Fibroblast of skin of back (primary cell): ENCODE measurements at regions not wholly inside any gene's neighbourhood (a gene's known extent, or its start where the extent isn't known, plus 50 kb on each side); places are given as distances from the start of the nearest gene placed in this dataset.
A peak's percentile ranks its signal among the peaks of the same experiment; 100 is the strongest.

Experiments used
- DNase-seq: peaks from one replicate; pipeline ENCODE4 v3.0.0-alpha.2; 2013

- no peak for DNase-seq
Measured at GRCh38 chr4:183763990-183764754, 105.1 kb downstream of the TRAPPC11 start.

GRCh38 chr4:183765251-183765911 lies 106.3 kb downstream of the TRAPPC11 start:
- no peak for DNase-seq

- no peak for DNase-seq
Measured at GRCh38 chr4:183766140-183766539, 107.0 kb downstream of the TRAPPC11 start.

GRCh38 chr4:183770906-183771305 lies 111.8 kb downstream of the TRAPPC11 start:
- DNase-seq, result no peak

GRCh38 chr4:183772361-183772760 lies 113.3 kb downstream of the TRAPPC11 start:
- DNase-seq, result no peak

GRCh38 chr4:183773790-183774189 lies 114.7 kb downstream of the TRAPPC11 start:
- no peak for DNase-seq

- DNase-seq, result no peak
Measured at GRCh38 chr4:183783306-183783705, 121.8 kb upstream of the STOX2 start.

GRCh38 chr4:183783991-183784553 lies 121.0 kb upstream of the STOX2 start:
- DNase-seq, result peak; percentile 8

DNA sequence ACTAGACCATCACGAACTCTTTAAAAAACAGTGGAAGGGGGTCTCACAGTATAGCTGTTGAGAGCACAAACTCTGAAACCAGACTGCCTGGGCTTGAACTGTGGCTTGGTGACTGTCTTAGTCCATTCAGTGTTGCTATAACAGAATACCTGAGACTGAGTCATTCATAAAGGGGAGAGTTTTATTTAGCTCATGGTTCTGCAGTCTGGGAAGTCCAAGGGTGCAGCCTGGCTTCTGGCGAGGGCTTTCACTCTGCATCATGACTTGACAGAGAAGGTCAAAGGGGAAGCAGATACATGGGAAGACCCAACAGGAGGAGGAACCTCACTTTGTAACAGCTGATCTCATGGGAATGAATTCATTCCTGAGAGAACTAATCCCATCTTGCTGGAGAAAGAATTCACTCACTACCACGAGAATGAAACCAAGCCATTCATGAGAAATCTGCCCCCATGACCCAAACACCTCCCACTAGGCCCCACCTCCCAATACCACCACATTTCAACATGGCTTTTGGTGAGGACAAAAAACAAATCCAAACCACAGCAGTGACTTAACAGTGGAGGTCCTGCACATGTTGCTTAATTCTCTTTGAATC lies 116.7 kb upstream of the STOX2 start:
- DNase-seq, result no peak

DNA sequence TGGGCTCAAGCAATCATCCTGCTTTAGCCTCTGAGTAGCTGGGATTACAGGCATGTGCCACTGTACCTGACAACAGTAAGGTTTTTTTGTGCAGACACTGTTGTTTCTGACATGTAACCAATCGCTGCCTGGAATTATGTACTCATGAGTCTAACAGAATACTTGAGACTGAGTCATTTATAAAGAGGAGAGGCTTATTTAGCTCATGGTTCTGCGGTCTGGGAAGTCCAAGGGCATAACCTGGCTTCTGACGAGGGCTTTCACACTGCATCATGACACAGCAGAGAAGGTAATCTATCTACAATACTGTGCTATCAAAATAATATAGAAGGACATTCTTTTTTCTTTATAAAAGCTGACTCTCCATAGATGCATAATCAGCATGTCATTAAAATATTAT lies 115.5 kb upstream of the STOX2 start:
- DNase-seq, result no peak

GRCh38 chr4:183790661-183791060 lies 114.4 kb upstream of the STOX2 start:
- DNase-seq, result no peak

GRCh38 chr4:183797011-183797444 lies 108.1 kb upstream of the STOX2 start:
- no peak for DNase-seq

DNA sequence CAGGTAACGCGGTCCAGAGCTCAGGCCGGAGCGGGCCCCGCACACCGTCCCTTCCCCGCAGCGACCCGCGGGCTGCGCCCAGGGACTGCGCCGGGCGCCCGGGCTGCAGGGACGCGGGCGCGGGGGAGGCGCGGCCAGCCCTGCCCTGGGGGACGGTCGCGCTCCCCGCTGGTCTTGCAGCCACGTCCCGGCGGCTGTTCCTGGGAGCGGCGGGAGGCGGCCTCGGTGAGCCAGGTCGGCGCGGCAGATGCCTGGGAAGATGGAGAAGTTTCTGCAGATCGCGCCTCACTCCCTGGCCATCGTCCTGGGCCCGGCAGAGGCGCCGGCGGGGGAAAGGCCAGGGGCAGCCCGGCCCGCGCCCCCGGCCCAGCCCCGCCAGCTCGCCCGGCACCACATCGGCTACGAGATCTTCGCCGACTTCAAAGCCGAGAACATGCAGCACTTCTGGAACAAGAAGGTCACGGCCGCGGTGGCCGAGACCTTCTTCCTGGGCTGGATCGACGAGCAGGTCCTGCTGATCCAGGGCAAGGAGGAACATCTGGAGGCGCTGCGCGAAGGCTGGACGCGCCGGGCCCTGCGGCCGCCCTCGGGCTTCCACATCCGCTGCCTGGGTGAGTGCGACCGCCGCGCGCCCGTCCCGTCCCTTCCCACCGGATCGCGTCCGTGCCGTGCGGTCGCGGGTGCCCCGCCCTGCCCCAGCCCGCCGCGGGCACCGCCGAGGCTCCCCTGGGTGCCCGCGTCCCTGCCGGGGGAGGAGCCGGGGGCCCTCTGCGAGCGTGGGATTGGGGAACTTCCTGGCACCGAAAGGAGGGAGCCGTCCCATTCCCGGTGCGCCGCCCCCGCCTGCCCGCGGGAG lies 107.4 kb upstream of the STOX2 start:
- peak; percentile 23 for DNase-seq

- DNase-seq, result no peak
Measured at GRCh38 chr4:183798301-183799253, 106.5 kb upstream of the STOX2 start.

DNA sequence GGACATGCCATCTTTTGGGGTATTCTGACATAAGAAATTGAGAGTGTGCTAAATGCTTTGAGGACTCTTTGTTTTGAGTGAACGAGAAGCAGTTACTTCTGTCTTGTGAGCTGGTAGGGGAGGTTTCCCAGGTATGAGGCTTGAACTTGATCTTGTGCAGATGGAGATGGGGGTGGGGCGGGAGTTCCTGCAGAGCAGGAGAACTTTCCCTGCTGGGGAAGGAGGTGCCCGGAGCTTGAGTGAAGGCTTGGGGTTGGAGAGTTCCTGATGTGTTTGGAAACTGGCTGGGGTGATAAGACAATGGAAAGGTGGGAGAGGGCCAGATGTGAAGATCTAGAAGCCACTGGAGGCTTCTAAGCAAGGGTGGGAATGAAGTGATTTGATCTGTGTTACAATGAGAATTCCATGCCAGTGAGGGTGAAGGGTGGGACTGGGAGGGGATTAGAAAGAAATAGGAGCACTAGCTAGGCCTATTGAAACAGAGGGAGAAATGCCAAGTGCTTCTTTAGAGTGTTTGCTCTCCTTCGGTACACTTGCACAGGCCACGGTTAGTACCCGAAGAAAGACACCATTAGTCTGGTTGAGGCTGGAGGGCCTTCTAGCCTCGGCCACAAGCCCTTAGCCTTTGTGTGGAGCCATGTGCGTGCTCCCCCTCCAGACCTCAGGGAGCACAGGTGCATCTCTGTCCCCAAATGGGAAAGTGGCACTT lies 103.5 kb upstream of the STOX2 start:
- no peak for DNase-seq

DNA sequence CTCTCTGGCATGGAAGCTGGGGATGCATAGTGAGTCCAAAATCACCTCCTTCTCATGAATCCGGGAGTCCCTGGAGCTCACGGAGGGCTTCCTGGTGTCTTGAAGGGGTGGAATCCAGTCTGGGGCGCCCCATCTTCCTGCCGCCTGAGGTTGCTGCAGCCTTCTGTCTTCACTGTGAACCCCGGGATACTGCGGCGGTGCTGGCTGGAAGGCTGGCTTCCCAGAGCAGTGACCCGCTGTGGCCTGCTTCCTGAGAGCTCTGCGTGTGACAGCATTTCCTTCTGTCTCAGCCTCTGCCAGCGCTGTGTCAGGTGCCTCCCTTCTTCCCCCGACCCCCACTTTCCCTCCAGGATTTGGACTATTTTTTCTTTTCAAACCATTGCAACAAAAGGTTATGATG lies 98.8 kb upstream of the STOX2 start:
- DNase-seq, result no peak

DNA sequence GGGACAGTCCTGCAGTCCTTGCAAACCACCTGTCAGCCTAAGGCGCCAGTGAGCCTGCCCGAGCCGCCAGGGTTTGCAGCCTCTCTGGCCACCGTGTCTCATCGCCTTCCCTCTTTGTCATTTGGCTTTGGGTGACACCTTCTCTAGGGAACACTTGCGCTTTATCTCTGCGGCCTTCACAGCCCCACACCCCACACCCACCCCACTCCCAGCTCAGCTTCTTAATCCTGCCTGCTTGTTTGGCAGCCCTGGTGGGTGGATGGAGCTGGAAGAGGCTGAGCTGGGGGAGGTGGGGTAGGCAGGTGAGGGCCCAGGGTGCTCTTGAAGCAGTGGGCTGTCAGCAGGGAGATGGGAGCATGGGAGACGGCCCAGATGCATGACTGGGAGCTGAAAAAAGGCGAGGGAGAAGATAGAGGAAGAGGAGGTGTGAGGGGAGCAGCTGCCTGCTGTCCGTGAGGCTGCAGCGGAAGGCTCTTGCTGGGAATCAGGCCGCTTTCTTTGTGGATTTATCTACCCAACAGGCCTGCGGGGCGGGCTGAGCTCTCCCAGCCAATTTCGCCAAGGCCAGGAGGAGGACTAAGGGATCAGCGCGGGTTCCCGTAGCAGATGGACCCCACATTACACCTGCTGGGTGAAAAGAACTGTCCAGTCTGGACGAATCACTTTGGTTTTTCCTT lies 97.5 kb upstream of the STOX2 start:
- DNase-seq, result no peak

- DNase-seq, result no peak
Measured at GRCh38 chr4:183808097-183808456, 97.0 kb upstream of the STOX2 start.

DNA sequence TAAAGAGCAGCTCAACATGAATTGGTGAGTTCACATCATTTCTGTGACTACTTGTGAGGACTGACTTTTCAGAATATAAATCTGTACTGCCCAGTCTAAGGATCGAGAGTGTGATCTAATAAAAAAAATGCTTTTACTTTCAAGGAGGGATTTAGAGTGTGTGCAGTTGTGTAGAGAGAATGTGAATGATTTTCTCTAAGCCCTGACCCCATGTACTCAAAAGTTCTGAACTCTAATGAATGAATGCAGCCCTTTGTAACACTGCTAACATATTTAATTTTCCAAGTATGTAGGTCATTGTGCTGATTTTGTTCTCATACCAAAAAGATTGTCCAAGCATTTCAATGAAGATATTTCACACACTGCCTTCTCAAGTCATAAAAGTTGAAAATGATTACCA lies 92.5 kb upstream of the STOX2 start:
- DNase-seq, result no peak

DNA sequence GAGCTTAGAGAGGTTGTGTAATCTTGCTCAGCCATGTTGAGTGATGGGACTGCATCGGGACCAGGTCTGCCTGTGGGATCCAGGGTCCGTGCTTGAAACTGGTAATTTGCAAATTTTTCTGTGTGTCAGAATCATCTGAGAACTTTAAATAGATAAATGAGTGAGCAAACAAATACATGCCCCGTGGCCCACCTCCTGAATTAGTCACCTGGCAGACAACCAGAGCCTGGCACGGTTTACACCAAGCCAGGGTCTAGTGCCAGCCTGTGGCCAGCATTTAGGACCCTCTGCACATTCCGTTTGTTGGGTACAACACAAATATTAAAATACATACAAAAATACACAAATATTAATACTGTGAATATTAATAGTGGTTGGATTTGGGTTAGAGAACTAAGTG lies 90.6 kb upstream of the STOX2 start:
- no peak for DNase-seq
